Heart left ventricle (tissue), 13 donors: ENCODE measurements at regions not wholly inside any gene's neighbourhood (a gene's known extent, or its start where the extent isn't known, plus 50 kb on each side); places are given as distances from the start of the nearest gene placed in this dataset.

Experiments used
- POLR2A ChIP-seq, 2 donors: fragments of 450-650 bp; IDR thresholded peaks; one replicate each; pipeline ENCODE4 v1.6.1; 2017; ENCODE audit warnings: antibody characterized with exemption in 2 of 2, mild to moderate bottlenecking in 2 of 2, moderate library complexity in 2 of 2
- TF ChIP-seq, protein P1 (sequence below), 12 donors: fragments of 200-600 bp; sonication (generic) in 4 of 12; IDR thresholded peaks; one replicate each; pipeline versions ENCODE4 v1.5.0 to v1.8.0; 2018 to 2022; ENCODE audit warnings: antibody characterized with exemption in 12 of 12, mild to moderate bottlenecking in 5 of 12
- donor health status: ischemic (EF 13 %, LVEDD 7.1; RV severe dilation, severe dysfunction).
- donor health status: DM: no; HTN: yes; CAD: no.
- donor health status: DM: no; HTN: no; CAD: no.
- donor health status: ischemic (EF 25% LVEDD 6.9; RV normal size, moderate dysfunction).
- donor health status: ischemic (EF 25% LVEDD 5.7; RV mildly dilated, moderate dysfunction).
- donor health status: ischemic (EF 35%, LVEDD 5.7; RV mildly dilated, moderate dysfunction).
- donor health status: nonischemic (EF 11% LVEDD 7.7; RV severe dilation, severe dysfunction).
- donor health status: DM: yes; HTN: yes; CAD: no.
- donor health status: PGD.
- donor health status: ischemic (EF 29% LVEDD 5.4; RV normal size, mild dysfunction).
- donor health status: nonischemic (EF 23%, LVEDD 6.1; RV moderate dilation, normal function).

DNA sequence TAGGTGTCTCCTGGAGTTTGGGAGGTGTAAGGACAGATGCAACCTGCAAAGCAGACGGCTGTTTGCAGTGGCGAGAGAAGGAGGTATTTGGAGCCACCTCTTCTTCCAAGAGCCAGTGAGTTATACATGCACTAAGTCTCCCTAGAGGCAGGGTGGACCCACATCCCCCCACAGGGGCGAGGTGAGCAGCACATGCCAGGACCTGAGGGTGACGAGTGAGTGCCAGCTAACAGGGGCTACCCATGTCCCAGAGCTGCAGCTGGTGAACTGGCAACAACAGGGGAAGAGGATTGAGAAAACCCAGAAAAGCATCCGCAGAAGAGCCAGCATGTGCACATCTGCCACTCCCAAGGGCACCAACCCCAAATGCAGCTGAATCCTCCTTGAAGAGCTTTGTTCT lies 95.1 kb downstream of the CD83 start:
- TF ChIP-seq, protein P1, sequence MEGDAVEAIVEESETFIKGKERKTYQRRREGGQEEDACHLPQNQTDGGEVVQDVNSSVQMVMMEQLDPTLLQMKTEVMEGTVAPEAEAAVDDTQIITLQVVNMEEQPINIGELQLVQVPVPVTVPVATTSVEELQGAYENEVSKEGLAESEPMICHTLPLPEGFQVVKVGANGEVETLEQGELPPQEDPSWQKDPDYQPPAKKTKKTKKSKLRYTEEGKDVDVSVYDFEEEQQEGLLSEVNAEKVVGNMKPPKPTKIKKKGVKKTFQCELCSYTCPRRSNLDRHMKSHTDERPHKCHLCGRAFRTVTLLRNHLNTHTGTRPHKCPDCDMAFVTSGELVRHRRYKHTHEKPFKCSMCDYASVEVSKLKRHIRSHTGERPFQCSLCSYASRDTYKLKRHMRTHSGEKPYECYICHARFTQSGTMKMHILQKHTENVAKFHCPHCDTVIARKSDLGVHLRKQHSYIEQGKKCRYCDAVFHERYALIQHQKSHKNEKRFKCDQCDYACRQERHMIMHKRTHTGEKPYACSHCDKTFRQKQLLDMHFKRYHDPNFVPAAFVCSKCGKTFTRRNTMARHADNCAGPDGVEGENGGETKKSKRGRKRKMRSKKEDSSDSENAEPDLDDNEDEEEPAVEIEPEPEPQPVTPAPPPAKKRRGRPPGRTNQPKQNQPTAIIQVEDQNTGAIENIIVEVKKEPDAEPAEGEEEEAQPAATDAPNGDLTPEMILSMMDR (IDR thresholded peaks at IDR 0.05) = no peak
- no peak for TF ChIP-seq POLR2A (IDR thresholded peaks at IDR 0.05)
